ENCODE measurements at regions not wholly inside any gene's neighbourhood (a gene's known extent, or its start where the extent isn't known, plus 50 kb on each side); places are given as distances from the start of the nearest gene placed in this dataset.

DNA sequence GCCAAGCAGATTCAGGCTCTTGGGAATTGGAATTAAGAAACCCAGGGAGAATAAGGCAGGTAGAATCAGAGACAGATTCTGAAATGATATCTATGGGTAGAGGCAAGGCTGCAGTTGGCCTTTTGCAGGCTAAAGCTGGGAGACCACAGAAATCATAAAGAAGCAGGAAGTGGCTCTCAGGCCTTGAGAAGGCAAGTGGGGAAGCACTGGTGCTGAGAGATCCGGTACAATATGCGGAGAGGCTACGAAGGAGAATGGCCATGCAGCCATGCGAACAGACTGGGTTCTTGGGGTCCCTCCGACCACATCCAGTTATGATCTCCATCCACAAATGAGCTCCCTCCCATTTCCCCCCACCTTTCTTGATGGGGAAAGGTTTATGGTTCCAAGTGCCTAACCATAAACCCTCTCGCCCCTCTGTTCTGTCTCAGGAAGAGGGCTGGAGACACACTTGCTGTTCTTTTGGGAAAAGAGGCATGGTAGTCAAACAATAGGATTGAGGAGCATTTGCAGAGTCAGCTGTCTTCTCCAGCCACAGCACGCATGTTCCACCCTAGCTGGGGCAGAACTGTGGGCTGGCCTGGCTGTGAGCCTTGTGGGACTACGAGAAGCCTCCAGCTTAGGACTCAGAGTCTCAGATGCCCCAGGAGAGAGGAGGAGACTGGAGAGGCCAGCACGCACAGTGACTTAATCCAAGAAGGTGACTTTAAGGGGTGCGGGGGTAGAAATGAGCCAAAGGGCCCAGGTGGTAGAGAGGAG lies 99.6 kb downstream of the RPLP1 start:
- DNase-seq, result no peak
- peaks cover 4% of the 10 kb centered on the region for H3K4me1 ChIP-seq (ENCODE audit: low read length)
- no peak overlapping the region for H3K9ac ChIP-seq (ENCODE audit: low read length)
- no peak overlapping the region for H3K4me3 ChIP-seq (ENCODE audit: low read length)
- no peak overlapping the region for H3K27ac ChIP-seq (ENCODE audit: low read length)
- peaks cover 6% of the 10 kb centered on the region for H3K9me3 ChIP-seq (ENCODE audit: low read length)
- H2AFZ ChIP-seq (ENCODE audit: low read length), result no peak overlapping the region
- no peaks in the 10 kb centered on the region for H3K36me3 ChIP-seq (ENCODE audit: insufficient read depth, low read length)
- H4K20me1 ChIP-seq (ENCODE audit: insufficient read depth, low read depth, low read length), result no peaks in the 10 kb centered on the region
- no peaks in the 10 kb centered on the region for H3K79me2 ChIP-seq (ENCODE audit: low read length)
- H3K27me3 ChIP-seq (ENCODE audit: low read length), result 0 out of 2 replicates have a peak, but pooled peaks cover 5% of the 10 kb centered on the region
- H3K9me2 ChIP-seq (replicated peaks; ENCODE audit: insufficient read depth, low read length), result no peaks in the 10 kb centered on the region
- no peak overlapping the region for H3K4me2 ChIP-seq (ENCODE audit: low read depth, low read length, poor library complexity, severe bottlenecking)

DNA sequence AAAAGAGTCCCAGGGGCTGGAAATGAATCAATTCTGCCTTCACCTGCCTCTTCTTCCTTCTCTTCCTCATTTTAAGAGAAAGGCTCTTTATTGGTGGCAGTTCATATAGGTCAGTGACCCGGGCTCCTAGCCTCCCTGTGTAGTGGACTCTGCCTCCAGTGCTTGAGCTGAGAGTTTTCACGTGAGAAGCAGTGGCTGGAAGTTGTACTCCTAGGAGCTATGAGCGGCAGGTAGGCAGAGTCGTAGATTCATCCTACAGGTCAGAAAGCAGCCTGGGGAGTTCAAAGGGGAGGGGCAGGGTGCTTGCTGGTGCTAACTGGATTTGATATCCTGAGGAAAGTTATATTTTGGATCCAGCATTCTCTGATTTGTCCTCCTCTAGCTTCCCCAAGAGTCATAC lies 101.1 kb downstream of the RPLP1 start:
- Histone ChIP-seq H2AFZ (ENCODE audit: low read length) (no peak overlapping the region), H3K9ac (ENCODE audit: low read length) (no peak overlapping the region), H3K36me3 (ENCODE audit: insufficient read depth, low read length) (no peaks in the 10 kb centered on the region), H3K4me2 (ENCODE audit: low read depth, low read length, poor library complexity, severe bottlenecking) (no peak overlapping the region), H3K79me2 (ENCODE audit: low read length) (no peaks in the 10 kb centered on the region), H3K4me3 (ENCODE audit: low read length) (no peak overlapping the region), H4K20me1 (ENCODE audit: insufficient read depth, low read depth, low read length) (no peaks in the 10 kb centered on the region), H3K4me1 (ENCODE audit: low read length) (peaks cover 4% of the 10 kb centered on the region), H3K9me3 (ENCODE audit: low read length) (peaks cover 6% of the 10 kb centered on the region), H3K27ac (ENCODE audit: low read length) (no peak overlapping the region), H3K9me2 (replicated peaks; ENCODE audit: insufficient read depth, low read length) (no peaks in the 10 kb centered on the region), H3K27me3 (ENCODE audit: low read length) (0 out of 2 replicates have a peak, but pooled peaks cover 5% of the 10 kb centered on the region)
- no peak for DNase-seq

DNA sequence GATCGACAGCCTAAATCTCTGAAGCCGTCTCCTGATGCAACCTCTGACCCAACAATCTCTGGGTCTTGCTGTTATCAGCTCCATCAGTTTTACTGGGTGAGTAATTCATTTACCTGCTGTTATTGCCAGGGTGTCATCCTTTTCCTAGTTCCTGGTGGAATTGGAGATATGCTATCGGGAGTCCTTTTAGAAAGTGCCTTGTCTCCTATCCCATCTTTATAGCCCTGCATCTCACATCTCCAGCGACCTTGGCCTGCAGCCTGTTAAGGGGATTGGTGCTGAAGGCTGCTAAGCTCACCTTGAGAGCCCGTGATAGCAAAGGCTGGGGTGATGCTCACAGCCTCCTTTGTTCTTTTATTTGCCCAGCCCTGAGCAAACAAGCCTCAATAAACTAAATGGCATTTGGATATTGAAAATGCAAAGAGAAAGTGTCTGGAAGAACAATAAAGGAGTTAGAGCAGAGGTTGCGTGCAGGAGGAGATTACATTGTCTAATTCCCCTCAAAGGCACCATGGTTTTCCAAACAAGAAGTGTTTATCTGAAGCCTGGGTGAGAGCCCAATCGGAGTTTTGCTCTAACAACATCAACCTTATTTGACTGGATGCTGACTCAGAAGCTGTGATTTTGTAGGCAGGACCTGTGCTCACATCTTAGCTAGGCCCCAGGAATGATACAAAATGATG lies 101.8 kb downstream of the RPLP1 start:
- H4K20me1 ChIP-seq (ENCODE audit: insufficient read depth, low read depth, low read length), result no peaks in the 10 kb centered on the region

DNA sequence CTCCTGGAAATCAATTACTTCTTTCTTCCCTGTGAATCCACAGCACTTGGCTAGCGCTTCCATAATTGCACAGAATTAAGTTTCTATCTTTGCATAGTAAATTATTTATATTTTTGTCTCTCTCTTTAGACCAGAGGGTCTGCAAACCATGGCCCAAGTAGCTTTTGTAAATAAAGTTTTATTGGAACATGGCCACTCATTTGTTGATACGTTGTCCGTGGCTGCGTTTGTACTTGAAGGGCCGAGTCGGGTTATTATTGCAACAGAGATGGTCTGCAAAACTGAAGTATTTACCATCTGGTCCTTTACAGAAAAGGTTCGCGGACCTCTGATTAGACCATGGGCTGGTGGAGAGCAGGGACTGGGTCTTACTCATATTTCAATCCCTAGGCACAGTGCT lies 102.5 kb downstream of the RPLP1 start:
- peaks cover 4% of the 10 kb centered on the region for H3K4me1 ChIP-seq (ENCODE audit: low read length)
- peaks cover 6% of the 10 kb centered on the region for H3K9me3 ChIP-seq (ENCODE audit: low read length)
- H3K4me3 ChIP-seq (ENCODE audit: low read length), result no peak overlapping the region
- H4K20me1 ChIP-seq (ENCODE audit: insufficient read depth, low read depth, low read length), result no peaks in the 10 kb centered on the region
- H3K9me2 ChIP-seq (replicated peaks; ENCODE audit: insufficient read depth, low read length), result no peaks in the 10 kb centered on the region
- no peak for DNase-seq
- no peaks in the 10 kb centered on the region for H3K79me2 ChIP-seq (ENCODE audit: low read length)
- no peak overlapping the region for H3K4me2 ChIP-seq (ENCODE audit: low read depth, low read length, poor library complexity, severe bottlenecking)
- no peak overlapping the region for H3K27ac ChIP-seq (ENCODE audit: low read length)
- H3K9ac ChIP-seq (ENCODE audit: low read length), result no peak overlapping the region
- 0 out of 2 replicates have a peak, but pooled peaks cover 5% of the 10 kb centered on the region for H3K27me3 ChIP-seq (ENCODE audit: low read length)
- H2AFZ ChIP-seq (ENCODE audit: low read length), result no peak overlapping the region
- no peaks in the 10 kb centered on the region for H3K36me3 ChIP-seq (ENCODE audit: insufficient read depth, low read length)

More for the DNA sequence above, 101.8 kb downstream of the RPLP1 start:
- Histone ChIP-seq H3K79me2 (ENCODE audit: low read length) (no peaks in the 10 kb centered on the region), H3K9me3 (ENCODE audit: low read length) (peaks cover 6% of the 10 kb centered on the region), H2AFZ (ENCODE audit: low read length) (no peak overlapping the region), H3K4me1 (ENCODE audit: low read length) (peaks cover 4% of the 10 kb centered on the region), H3K9ac (ENCODE audit: low read length) (no peak overlapping the region), H3K4me2 (ENCODE audit: low read depth, low read length, poor library complexity, severe bottlenecking) (no peak overlapping the region), H3K27ac (ENCODE audit: low read length) (no peak overlapping the region), H3K36me3 (ENCODE audit: insufficient read depth, low read length) (no peaks in the 10 kb centered on the region), H3K9me2 (replicated peaks; ENCODE audit: insufficient read depth, low read length) (no peaks in the 10 kb centered on the region), H3K4me3 (ENCODE audit: low read length) (no peak overlapping the region), H3K27me3 (ENCODE audit: low read length) (0 out of 2 replicates have a peak, but pooled peaks cover 5% of the 10 kb centered on the region)
- DNase-seq, result no peak

DNA sequence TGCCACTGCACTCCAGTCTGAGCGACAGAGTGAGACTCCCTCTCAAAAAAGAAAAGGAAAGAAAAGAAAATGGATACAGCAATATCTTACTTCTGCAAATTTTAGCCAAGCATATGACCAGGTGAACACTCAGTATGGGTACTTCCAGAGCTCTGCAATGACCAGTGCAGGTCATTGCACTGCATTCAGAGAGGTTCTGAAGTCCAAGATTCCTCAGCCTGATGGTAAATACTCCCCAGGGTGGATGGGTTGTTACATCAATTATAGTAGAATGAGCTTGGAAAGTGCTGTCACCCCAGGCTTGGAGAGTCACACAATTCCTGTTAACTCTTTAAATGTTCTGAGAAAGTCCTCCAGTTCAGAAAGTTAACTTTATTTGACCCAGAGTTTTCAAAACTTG lies 103.7 kb downstream of the RPLP1 start:
- H4K20me1 ChIP-seq (ENCODE audit: insufficient read depth, low read depth, low read length), result no peaks in the 10 kb centered on the region
- no peak for DNase-seq
- H3K9me2 ChIP-seq (replicated peaks; ENCODE audit: insufficient read depth, low read length), result no peaks in the 10 kb centered on the region
- H2AFZ ChIP-seq (ENCODE audit: low read length), result no peak overlapping the region
- no peaks in the 10 kb centered on the region for H3K4me1 ChIP-seq (ENCODE audit: low read length)
- H3K27me3 ChIP-seq (ENCODE audit: low read length), result 0 out of 2 replicates have a peak, but pooled peaks cover 5% of the 10 kb centered on the region
- H3K36me3 ChIP-seq (ENCODE audit: insufficient read depth, low read length), result no peaks in the 10 kb centered on the region
- no peak overlapping the region for H3K27ac ChIP-seq (ENCODE audit: low read length)
- no peak overlapping the region for H3K4me2 ChIP-seq (ENCODE audit: low read depth, low read length, poor library complexity, severe bottlenecking)
- no peak overlapping the region for H3K4me3 ChIP-seq (ENCODE audit: low read length)
- H3K9ac ChIP-seq (ENCODE audit: low read length), result no peak overlapping the region
- peaks cover 6% of the 10 kb centered on the region for H3K9me3 ChIP-seq (ENCODE audit: low read length)
- no peaks in the 10 kb centered on the region for H3K79me2 ChIP-seq (ENCODE audit: low read length)

DNA sequence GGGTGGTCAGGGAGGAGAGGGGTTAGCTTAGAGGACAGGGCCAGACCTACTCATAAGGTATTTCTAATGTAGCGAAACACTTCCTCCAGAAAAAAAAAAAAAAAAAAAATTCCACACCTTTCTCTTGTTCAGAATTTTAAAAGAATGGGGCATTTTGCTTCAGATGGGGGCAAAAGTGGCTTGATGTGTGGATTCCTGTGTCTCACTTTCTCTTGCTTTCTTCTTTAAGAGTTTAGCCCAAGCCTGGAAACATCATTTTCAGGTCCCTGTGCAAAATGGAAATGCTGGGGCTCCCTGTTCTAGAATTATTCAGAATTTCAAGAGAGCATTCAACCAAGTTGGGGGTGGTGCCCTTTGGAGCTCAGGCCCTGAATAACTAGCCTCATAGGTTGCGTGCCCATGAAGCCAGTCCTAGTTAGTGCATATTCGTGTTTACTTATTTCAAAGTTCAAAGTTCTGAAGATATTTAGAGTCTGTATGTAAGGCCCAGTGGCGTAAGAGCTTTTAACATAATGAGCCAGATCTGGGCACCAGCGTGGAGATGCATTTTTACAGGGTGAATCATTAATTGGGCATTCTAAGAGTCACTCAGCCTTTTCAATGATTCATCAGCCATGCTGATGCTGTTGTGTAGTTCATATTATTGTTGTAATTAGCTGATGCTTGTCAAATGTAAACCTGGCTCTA lies 104.5 kb downstream of the RPLP1 start:
- Histone ChIP-seq H3K27me3 (ENCODE audit: low read length) (no peaks in the 10 kb centered on the region), H3K4me3 (ENCODE audit: low read length) (no peak overlapping the region), H3K36me3 (ENCODE audit: insufficient read depth, low read length) (no peaks in the 10 kb centered on the region), H3K4me1 (ENCODE audit: low read length) (no peaks in the 10 kb centered on the region), H3K9me2 (replicated peaks; ENCODE audit: insufficient read depth, low read length) (no peaks in the 10 kb centered on the region), H3K79me2 (ENCODE audit: low read length) (no peaks in the 10 kb centered on the region), H3K4me2 (ENCODE audit: low read depth, low read length, poor library complexity, severe bottlenecking) (no peak overlapping the region), H3K9me3 (ENCODE audit: low read length) (no peaks in the 10 kb centered on the region; the same call in 1 of the 2 replicates), H3K9ac (ENCODE audit: low read length) (no peak overlapping the region), H2AFZ (ENCODE audit: low read length) (no peak overlapping the region), H4K20me1 (ENCODE audit: insufficient read depth, low read depth, low read length) (no peaks in the 10 kb centered on the region), H3K27ac (ENCODE audit: low read length) (no peak overlapping the region)
- no peak for DNase-seq

DNA sequence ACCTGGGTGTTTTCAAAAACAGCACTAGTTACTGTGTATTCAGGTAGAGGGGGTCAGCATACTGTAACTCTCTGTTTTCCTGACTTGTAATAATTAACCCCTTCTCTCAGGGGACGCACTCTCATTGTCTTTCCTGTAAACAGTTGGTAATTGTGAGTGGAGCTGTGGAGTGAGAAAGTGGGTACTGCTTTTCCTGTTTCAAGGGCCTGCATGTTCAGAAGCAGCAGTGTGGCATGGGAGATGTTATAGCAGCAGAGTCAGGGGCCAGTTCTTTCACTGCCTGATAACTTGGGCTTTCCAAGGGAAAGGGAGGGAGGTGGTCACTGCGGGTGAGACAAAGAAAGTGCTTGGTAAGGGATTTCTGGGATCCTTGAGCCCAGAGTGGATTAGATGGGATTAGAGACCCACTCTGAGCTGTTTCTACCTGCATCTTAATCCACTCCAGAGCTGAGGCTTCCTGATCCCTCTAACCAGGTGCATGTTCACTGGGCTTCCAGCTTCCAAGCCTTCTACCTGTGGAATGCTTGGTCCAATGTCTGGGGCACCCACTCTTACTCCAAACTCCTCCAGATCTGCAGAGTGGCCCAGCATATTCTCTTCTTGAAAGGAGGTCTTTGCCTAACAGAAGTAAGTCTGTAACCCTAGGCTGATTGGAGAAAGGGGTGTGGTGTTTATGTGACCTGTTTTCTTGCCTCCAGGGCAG lies 105.2 kb downstream of the RPLP1 start:
- Histone ChIP-seq H3K4me1 (ENCODE audit: low read length) (no peaks in the 10 kb centered on the region), H3K27ac (ENCODE audit: low read length) (no peak overlapping the region), H3K79me2 (ENCODE audit: low read length) (no peaks in the 10 kb centered on the region), H3K9me2 (replicated peaks; ENCODE audit: insufficient read depth, low read length) (no peaks in the 10 kb centered on the region), H2AFZ (ENCODE audit: low read length) (no peak overlapping the region), H3K4me2 (ENCODE audit: low read depth, low read length, poor library complexity, severe bottlenecking) (no peak overlapping the region), H4K20me1 (ENCODE audit: insufficient read depth, low read depth, low read length) (no peaks in the 10 kb centered on the region), H3K36me3 (ENCODE audit: insufficient read depth, low read length) (no peaks in the 10 kb centered on the region), H3K27me3 (ENCODE audit: low read length) (no peaks in the 10 kb centered on the region), H3K4me3 (ENCODE audit: low read length) (no peak overlapping the region), H3K9me3 (ENCODE audit: low read length) (no peaks in the 10 kb centered on the region), H3K9ac (ENCODE audit: low read length) (no peak overlapping the region)
- DNase-seq, result no peak

Data from Karpas-422 (cell line).